HG03064 (cell line): ENCODE measurements at regions not wholly inside any gene's neighbourhood (a gene's known extent, or its start where the extent isn't known, plus 50 kb on each side); places are given as distances from the start of the nearest gene placed in this dataset.
"Not testable (repeated sequence)": the region's sequence is repeated elsewhere in the genome, so short reads cannot be mapped to it uniquely, and the experiment has no call there.

Experiments used
- ATAC-seq: cut with Tn5 transposase; IDR thresholded peaks from one replicate; pipeline ENCODE4 v1.9.1; 2021; ENCODE audit warnings: low read depth; ENCODE audit not compliant: unreplicated experiment

DNA sequence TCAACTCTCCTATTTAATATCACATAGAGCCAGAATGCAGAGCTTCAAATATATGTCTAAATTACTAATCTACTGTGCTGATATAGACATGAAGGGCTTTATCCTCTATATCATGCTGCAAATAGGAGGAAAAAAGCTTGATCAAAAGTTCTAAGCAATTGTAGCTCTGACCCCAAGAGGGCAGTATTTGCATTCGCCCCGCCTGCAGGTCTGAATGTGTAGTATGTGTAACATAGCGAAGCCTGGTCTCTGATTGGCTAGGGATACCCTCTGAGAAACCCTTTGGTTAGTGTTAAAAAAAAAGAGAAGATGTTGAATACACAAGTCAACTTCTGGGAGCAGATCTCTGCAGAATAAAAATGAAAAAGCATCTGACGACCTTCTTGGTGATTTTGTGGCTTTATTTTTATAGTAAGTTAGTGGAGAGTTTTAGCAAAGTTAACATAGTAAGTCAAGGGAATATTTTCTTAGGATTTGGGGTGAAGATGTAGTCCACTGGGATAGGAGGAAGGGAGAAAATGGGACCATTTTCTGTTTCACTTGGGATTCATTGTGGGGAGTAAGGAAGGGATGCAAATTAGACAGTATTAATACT is 151.6 kb upstream of the OR4E1 start:
- no peak for ATAC-seq

DNA sequence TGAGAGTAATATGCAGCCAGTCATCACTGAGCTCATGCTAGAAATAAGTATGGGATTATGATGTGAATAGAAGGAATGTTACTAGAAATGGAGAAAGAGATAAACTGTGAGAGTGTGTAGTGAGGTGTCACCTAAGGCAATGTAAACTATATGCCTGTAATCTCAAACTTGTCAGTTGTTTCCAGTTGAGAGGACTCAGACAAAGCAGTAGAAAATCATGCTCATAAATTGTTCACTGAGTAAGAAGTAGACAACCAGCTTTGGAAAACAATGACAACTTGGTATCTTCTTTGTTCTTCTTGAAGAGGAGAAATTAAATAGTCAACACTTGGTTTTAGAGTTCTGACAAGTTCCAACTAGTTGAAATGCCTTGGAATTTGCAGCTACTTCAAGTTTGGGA is 148.5 kb upstream of the OR4E1 start:
- no peak for ATAC-seq

DNA sequence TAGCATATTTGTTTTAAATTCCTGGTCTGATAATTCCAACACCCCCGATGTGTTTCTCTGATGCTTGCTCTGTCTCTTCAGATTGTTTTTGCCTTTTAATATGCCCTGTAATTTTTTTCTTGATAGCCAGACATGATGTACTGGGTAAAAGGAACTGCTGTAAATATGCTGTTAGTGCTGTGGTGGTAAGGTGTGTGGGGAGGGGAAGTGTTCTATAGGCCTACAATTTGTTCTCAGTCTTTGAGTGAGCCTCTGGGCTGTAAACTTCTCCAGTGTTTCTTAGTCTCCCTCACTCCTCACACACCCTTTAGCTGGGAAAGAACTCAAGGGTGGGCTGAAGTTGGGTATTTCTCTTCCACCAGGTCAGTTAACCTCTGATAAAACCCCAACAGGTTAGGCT is 147.0 kb upstream of the OR4E1 start:
- ATAC-seq, result no peak

DNA sequence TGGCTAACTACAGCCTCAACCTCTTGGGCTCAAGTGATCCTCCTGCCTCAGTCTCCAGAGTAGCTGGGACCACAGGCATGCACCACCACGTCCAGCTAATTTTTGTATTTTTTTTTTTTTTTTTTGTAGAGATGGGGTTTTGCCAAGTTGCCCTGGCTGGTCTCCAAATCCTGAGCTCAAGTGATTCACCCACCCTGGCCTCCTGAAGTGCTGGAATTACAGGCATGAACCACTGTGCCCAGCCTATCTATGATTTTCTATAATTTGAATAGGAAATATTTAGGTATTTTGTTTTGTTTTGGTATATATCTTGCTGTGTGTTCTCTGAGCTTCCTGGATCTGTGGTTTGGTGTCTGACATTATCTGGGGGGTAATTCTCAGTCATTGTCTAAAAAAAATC is 146.3 kb upstream of the OR4E1 start:
- ATAC-seq, result not testable (repeated sequence)

DNA sequence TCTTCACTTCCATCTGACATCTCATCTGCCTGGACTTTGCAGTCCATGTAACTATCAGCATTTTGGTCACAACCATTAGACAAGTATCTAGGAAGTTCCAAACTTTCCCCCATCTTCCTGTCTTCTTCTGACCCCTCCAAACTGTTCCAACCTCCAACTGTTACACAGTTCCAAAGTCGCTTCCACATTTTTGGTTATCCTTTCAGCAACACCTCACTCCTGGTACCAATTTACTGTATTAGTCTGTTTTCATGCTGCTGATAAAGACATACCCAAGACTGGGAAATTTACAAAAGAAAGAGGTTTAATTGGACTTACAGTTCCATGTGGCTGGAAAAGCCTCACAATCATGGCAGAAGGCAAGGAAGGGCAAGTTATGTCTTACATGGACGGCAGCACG is 143.4 kb upstream of the OR4E1 start:
- ATAC-seq, result not testable (repeated sequence)

DNA sequence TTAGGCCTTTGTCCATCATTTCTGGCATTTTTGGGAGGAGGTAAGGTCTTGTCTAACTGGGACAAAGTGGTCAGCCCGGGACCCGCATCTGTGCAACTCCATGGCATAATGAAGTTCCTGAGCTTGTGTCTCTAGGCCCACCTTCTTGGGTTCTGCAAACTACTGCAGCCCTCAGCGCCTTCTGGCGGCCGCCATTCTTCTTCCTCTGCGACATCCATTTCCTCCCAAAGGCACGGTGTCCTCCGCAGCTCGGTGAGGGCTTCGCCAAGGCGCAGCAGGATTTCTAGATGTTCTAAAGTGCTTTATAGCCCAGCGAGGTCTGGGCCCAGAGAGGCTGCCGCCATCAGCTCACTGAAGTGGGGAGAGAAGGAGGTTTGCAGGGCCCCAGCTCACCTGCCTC is 134.4 kb upstream of the OR4E1 start:
- ATAC-seq, result no peak

DNA sequence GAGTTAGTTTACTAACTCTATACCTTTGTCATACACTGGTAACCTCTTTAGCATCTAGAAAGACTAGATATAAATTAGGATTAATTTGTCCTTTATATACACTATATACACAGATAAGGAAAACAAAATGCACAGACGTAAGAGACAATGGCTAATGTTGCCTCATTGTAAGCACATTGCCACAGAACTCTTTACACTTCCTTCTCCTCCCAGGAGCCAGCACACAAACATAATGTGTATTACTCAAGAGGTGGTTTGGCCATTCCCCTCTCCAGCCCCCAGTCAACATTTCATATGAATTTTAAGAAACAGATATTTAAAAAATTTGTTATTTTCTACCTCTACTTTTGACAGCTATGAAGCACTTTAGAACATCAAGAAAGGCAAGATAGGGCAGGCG is 131.4 kb upstream of the OR4E1 start:
- ATAC-seq, result no peak

DNA sequence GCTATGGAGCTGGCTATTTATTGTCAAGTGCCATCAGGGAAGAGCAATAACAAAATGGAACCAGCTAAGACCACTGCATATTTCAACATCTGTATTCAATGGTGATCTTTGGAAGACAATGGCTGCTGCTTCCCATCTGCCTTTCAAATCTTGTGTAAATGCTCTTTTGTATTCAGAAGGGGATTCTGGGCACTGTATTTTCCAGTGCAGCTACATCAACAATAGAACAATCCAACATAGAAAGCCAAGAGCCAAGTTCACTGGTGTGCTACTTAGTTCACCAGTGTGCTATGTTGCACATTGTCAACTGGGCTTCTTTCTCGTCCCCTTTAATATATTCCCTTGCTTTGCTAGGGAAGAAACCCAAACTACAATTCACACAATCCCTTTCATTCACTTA is 128.8 kb upstream of the OR4E1 start:
- no peak for ATAC-seq

DNA sequence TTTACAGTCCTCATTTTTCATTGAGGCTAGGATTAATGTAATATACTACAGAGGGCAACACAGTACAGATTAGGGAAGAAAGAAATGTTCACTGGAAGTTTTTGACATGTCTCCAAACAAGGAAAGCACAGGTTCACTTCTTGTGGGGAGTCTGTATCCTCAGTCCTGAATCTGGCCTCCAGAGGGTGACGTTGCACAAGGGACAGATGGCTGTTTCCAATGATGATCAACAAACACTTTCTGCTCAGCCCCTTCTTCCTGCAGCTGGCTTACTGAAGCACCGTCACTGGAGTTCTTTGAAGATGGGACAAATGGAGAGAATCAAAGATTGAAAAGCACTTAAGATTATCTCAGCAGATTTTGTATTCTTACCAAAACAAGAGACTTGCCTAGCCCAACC is 123.3 kb upstream of the OR4E1 start:
- ATAC-seq, result no peak

DNA sequence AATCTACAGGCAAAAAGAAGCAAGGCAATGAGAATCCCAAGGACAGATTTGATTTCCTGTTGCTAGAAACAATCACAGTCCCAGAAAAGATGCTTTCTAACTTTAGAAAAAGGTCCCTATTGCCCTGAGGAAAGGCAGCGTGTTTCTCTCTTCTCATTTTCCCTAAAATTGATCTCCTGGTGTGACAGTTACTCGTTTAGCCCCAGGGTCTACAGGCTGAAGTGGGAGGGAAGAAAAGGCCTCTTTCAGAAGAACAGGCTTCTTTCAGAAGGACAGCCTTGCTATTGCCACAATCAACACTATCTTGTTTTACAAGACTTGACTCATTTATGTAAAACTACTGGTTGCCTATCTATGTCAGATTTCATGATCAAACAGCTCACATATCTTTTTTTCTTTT is 121.8 kb upstream of the OR4E1 start:
- ATAC-seq, result no peak

DNA sequence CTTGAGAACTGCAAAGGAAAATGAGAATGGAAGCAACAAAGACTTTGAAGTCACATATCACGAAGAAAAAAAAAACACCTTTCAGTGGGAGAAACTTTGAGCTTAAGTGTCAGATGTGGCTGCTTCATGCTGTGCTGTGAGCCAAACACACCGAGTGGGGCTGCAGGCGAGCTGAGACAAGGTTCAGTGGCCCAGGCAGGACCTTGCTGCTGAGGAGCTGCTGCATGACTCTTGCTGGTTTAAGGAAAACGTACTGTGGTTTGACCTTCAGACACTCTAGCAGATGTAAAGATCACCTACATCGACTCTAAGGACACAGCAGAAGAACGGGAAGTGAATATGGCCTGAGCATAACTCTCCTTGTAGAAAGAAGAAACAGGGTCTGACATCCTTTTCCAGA is 118.1 kb upstream of the OR4E1 start:
- ATAC-seq, result no peak

DNA sequence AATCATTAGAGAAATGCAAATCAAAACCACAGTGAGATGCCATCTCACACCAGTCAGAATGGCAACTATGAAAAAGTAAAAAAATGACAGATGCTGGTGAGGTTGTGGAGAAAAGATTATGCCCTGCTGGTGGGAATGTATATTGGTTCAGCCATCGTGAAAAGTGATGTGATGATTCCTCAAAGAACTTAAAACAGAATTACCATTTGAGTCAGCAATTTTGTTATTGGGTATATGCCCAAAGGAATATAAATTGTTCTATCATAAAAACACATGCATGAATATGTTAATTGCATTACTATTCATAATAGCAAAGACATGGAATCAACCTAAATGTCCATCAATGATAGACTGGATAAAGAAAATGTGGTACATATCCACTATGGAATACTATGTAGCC is 115.1 kb upstream of the OR4E1 start:
- ATAC-seq, result not testable (repeated sequence)

DNA sequence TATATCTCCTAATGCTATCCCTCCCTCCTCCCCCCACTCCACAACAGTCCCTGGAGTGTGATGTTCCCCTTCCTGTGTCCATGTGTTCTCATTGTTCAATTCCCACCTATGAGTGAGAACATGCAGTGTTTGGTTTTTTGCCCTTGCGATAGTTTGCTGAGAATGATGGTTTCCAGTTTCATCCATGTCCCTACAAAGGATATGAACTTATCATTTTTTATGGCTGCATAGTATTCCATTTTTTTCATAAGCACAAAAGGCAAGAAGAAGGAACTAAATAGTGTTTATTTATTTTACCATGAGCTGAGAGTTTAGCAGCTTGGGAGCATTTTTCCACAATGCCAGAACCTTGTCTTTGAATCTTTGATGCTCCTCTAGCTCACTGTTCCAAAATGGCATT is 113.6 kb upstream of the OR4E1 start:
- not testable (repeated sequence) for ATAC-seq

DNA sequence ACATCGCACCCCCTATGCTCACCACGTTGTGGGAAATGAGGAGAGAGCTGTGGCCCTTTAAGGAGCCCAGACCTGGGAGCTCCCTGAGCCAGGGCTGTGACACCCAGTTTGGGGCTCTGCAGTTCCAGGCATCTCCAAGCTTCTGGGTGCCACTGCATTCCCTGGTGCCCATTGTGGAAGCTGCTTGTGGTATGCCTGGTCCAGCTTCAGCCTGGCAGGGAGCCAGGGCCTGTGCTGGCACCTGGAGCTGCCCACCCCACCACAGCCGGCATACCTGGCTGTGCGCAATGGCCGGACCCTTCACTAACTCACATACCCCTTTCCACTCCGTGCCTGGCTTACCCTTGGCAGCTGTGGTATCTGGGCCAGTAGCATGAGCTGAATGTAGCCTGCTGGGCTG is 107.9 kb upstream of the OR4E1 start:
- ATAC-seq, result no peak

DNA sequence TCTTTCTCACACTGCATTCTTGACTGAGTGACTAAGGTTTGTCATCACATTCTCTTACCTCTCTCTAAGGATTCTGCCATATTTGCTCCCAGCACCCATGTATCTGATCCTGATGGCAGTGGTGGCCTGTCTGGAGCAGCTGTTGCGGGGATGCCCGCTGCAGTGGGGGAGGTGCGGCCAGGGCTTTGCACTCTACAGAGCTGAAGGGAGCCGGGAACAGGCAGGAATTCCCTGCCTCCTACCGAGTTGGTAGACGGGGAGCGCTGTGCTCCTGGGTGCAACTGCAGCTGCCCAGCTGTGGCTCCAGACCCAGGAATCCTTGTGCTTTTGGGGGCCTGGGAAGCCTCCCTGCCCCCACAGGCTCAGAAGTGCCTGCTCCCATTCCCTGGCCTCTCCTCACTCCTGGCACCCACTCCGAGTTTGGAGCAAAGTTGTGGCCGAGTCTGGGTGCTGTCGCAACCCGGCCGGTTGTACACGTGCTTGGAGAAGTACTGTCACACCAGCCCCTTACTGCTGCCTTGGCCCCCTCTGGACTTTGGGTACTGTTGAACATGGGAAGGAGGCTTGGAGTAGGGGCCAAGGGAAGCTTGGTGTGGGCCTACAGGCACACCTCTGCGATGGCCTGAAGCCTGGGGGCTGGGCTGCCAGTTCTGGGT is 106.9 kb upstream of the OR4E1 start:
- no peak for ATAC-seq

DNA sequence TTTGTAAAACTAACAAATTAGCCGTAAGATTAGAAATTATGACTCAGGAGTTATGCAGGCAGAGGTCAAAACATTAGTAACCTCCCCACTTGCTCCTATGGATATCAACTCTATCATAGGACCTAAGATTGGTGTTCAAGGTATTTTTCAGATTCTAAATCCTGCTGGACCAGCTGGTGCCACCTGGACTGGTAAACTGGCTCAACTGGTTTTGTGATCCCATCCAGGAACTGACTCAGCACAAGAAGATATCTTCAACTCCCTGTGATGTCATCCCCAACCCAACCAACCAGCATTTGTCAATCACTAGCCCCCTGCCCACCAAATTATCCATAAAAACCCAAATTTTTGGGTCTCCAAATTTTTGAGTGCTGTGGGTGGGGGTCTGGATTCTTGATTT is 98.1 kb upstream of the OR4E1 start:
- no peak for ATAC-seq

DNA sequence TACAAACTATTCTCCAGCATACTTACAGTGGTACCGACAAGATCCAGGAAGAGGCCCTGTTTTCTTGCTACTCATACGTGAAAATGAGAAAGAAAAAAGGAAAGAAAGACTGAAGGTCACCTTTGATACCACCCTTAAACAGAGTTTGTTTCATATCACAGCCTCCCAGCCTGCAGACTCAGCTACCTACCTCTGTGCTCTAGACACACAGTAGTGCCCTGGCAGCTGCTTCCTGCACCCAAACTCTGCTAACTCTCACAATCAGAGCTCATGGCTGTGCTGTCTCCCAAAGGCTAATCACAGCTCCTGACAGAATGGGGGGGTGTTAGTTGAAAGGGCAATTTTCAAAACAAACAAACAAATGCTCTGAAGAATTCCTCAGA is 95.2 kb upstream of the OR4E1 start:
- ATAC-seq, result no peak

DNA sequence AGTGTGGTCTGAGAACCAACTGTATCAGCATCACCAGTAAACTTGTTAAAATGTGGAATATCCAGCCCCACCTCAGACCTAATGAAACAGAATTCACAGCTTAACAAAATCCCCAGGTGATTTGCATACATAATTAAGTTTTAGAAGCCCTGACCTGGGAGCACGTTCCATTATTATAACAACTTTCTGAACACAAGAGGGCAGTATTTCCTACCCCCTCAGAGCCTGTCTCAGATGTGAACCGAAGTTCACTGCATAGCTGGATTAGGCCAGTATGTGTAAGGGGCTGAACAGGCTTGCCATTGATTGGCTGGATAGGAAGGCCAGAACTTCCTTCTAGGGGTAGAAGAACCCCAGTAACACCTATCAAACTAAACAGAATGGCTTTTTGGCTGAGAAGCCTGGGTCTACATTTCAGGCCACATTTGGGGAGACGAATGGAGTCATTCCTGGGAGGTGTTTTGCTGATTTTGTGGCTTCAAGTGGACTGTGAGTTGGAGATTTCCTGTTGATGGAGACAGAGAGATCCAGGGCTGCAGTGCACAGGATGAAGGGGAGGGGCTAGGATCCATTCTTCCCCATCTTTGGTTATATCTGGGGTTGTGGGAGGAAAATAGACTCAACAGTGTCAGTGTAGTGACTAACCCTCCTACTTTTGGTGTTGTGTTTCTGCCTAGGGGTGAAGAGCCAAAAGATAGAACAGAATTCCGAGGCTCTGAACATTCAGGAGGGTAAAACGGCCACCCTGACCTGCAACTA is 94.7 kb upstream of the OR4E1 start:
- no peak for ATAC-seq

DNA sequence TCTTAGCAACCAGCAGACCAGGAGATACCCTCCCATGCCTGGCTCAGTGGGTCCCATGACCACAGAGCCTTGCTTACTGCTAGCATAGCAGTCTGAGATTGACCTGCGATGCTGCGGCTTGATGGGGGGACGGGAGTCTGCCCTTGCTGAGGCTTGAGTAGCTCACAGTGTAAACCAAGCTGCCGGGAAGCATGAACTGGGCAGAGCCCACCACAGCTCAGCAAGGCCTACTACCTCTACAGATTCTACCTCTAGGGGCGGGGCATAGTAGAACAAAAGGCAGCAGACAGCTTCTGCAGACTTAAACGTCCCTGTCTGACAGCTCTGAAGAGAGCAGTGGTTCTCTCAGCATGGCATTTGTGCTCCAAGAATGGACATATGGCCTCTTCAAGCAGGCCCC is 86.7 kb upstream of the OR4E1 start:
- not testable (repeated sequence) for ATAC-seq

DNA sequence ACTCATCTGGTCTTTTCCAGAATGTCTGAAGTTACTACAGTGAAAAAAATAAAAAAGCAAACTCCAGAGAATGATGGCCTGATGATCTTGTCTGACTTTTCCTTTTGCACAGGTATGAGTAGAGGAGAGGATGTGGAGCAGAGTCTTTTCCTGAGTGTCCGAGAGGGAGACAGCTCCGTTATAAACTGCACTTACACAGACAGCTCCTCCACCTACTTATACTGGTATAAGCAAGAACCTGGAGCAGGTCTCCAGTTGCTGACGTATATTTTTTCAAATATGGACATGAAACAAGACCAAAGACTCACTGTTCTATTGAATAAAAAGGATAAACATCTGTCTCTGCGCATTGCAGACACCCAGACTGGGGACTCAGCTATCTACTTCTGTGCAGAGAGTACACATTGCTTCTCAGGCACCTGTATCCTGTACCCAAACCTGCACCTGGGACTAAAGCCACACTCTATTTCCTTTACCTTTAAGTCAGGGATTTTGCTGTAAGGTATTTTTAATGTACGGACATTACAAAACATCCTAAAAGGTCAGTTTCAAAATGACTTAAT is 75.8 kb upstream of the OR4E1 start:
- no peak for ATAC-seq

DNA sequence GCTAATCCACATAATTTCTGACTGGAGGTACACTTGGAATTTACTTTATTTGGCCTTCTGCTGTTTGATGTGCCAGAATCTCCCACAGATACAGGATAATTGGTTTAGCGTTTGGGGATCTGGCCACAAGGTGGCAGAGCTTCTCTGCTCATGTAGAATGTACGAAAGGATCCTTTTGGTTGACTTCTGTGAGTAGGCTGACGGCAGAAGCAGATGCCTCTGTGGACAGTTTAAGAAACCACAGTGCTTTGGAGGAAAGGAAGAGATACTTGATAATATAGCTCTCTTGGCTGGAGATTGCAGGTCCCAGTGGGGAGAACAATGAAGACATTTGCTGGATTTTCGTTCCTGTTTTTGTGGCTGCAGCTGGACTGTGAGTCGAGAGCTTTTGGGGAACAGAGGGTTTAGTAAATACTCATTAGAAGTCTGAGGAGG is 75.3 kb upstream of the OR4E1 start:
- no peak for ATAC-seq
